GM18511 (cell line): ENCODE measurements at regions not wholly inside any gene's neighbourhood (a gene's known extent, or its start where the extent isn't known, plus 50 kb on each side); places are given as distances from the start of the nearest gene placed in this dataset.

Experiments
- ATAC-seq: cut with Tn5 transposase; IDR thresholded peaks from one replicate; pipeline ENCODE4 v1.9.1; 2021; ENCODE audit warnings: mild to moderate bottlenecking, moderate library complexity; ENCODE audit not compliant: unreplicated experiment

GRCh38 chr6:8219352-8219943 lies 117.1 kb upstream of the EEF1E1 start:
- peak; percentile 86 for ATAC-seq

GRCh38 chr6:8218861-8219260 lies 116.5 kb upstream of the EEF1E1 start:
- no peak for ATAC-seq

GRCh38 chr6:8215631-8216030 lies 113.3 kb upstream of the EEF1E1 start:
- ATAC-seq: no peak

- ATAC-seq: no peak
Measured at GRCh38 chr6:8213995-8214394, 111.6 kb upstream of the EEF1E1 start.

- ATAC-seq: no peak
Measured at GRCh38 chr6:8212720-8213434, 110.5 kb upstream of the EEF1E1 start.

GRCh38 chr6:8207869-8208191 lies 105.5 kb upstream of the EEF1E1 start:
- no peak for ATAC-seq

- ATAC-seq: no peak
Measured at GRCh38 chr6:8207191-8207868, 105.0 kb upstream of the EEF1E1 start.

GRCh38 chr6:8203337-8203736 lies 101.0 kb upstream of the EEF1E1 start:
- no peak for ATAC-seq

- no peak for ATAC-seq
Measured at GRCh38 chr6:8201679-8202078, 99.3 kb upstream of the EEF1E1 start.

- ATAC-seq: no peak
Measured at GRCh38 chr6:8200255-8200654, 97.9 kb upstream of the EEF1E1 start.

GRCh38 chr6:8195714-8196102 lies 93.4 kb upstream of the EEF1E1 start:
- no peak for ATAC-seq

- no peak for ATAC-seq
Measured at GRCh38 chr6:8195040-8195713, 92.8 kb upstream of the EEF1E1 start.

GRCh38 chr6:8194490-8194889 lies 92.1 kb upstream of the EEF1E1 start:
- ATAC-seq: no peak

- no peak for ATAC-seq
Measured at GRCh38 chr6:8193541-8193940, 91.2 kb upstream of the EEF1E1 start.

- no peak for ATAC-seq
Measured at GRCh38 chr6:8192597-8192996, 90.2 kb upstream of the EEF1E1 start.

GRCh38 chr6:8192067-8192466 lies 89.7 kb upstream of the EEF1E1 start:
- ATAC-seq: no peak

- ATAC-seq: no peak
Measured at GRCh38 chr6:8191629-8192028, 89.3 kb upstream of the EEF1E1 start.

- no peak for ATAC-seq
Measured at GRCh38 chr6:8187209-8187608, 84.9 kb upstream of the EEF1E1 start.

GRCh38 chr6:8182902-8183665 lies 80.7 kb upstream of the EEF1E1 start:
- no peak for ATAC-seq

GRCh38 chr6:8181951-8182845 lies 79.8 kb upstream of the EEF1E1 start:
- ATAC-seq: no peak
